Esophagus squamous epithelium (tissue), 4 donors: ENCODE measurements at regions not wholly inside any gene's neighbourhood (a gene's known extent, or its start where the extent isn't known, plus 50 kb on each side); places are given as distances from the start of the nearest gene placed in this dataset.

Experiments used
- CTCF ChIP-seq, 6 experiments: fragments of 450-650 bp in 4 of 6; fragments of 200-600 bp in 2 of 6; sonication (generic) in 2 of 6; IDR thresholded peaks; one replicate each; pipeline ENCODE4 v1.5.1; 2016 to 2019; ENCODE audit warnings: antibody characterized with exemption in 6 of 6, mild to moderate bottlenecking in 4 of 6, moderate library complexity in 4 of 6
- POLR2A ChIP-seq, 4 donors: fragments of 450-650 bp; IDR thresholded peaks; one replicate each; pipeline ENCODE4 v1.6.1; 2017; ENCODE audit warnings: antibody characterized with exemption in 4 of 4, mild to moderate bottlenecking in 4 of 4, moderate library complexity in 3 of 4

GRCh38 chr4:104615926-104616325 lies 121.2 kb upstream of the CXXC4 start:
- TF ChIP-seq CTCF (IDR thresholded peaks at IDR 0.05) (no peak), POLR2A (IDR thresholded peaks at IDR 0.05) (no peak)
